ENCODE measurements at regions not wholly inside any gene's neighbourhood (a gene's known extent, or its start where the extent isn't known, plus 50 kb on each side); places are given as distances from the start of the nearest gene placed in this dataset.

GRCh38 chr5:170442921-170443320, 53.8 kb upstream of the KCNMB1 start:
- TF ChIP-seq POLR2A (IDR thresholded peaks at IDR 0.05; ENCODE audit: low read depth) (no peak), POLR2AphosphoS5 (IDR thresholded peaks at IDR 0.05) (no peak), EP300 (IDR thresholded peaks at IDR 0.05) (no peak)
- TF ChIP-seq, protein P1, sequence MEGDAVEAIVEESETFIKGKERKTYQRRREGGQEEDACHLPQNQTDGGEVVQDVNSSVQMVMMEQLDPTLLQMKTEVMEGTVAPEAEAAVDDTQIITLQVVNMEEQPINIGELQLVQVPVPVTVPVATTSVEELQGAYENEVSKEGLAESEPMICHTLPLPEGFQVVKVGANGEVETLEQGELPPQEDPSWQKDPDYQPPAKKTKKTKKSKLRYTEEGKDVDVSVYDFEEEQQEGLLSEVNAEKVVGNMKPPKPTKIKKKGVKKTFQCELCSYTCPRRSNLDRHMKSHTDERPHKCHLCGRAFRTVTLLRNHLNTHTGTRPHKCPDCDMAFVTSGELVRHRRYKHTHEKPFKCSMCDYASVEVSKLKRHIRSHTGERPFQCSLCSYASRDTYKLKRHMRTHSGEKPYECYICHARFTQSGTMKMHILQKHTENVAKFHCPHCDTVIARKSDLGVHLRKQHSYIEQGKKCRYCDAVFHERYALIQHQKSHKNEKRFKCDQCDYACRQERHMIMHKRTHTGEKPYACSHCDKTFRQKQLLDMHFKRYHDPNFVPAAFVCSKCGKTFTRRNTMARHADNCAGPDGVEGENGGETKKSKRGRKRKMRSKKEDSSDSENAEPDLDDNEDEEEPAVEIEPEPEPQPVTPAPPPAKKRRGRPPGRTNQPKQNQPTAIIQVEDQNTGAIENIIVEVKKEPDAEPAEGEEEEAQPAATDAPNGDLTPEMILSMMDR (IDR thresholded peaks at IDR 0.05), result no peak
- Histone ChIP-seq H3K4me1 (no peaks in the 10 kb centered on the region), H3K27ac (replicated peaks in 1 of 4) (no peak overlapping the region), H3K9me3 (peaks cover 0 to 10% (median 4%) of the 10 kb centered on the region in 4 donors), H3K27me3 (no peaks in the 10 kb centered on the region), H3K36me3 (no peaks in the 10 kb centered on the region), H3K4me3 (no peak overlapping the region)
- intact Hi-C loops (cut with DNase I), result no loop called here
- 80% methylated on average over 5 of the region's 5 CpGs for WGBS
- DNase-seq (ENCODE audit: extremely low spot score), result peak; percentile 81

DNA sequence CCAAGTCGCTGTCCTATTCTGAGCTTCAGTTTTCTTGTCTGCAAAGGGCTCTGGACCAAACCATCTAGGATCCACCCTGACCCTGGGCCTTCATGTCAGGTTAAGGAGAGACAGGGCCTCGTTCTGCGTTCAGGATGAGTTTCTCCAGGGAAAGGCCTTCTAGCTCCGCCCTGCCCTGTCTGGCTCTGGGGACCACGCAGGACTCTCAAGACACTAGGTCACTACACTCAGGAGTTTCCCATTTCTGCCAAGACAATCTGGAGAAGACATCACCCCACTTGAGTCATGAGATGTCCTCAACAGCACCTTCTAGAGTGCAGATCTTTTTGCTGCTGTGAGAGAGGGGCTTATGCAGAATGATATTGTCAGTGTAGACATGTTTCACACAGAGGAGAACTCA, 53.2 kb upstream of the KCNMB1 start:
- Histone ChIP-seq H3K36me3 (no peaks in the 10 kb centered on the region), H3K9me3 (peaks cover 0 to 5% (median 2%) of the 10 kb centered on the region in 4 donors), H3K4me1 (no peaks in the 10 kb centered on the region), H3K27ac (replicated peaks in 1 of 4) (no peak overlapping the region), H3K4me3 (no peak overlapping the region), H3K27me3 (no peaks in the 10 kb centered on the region)
- DNase-seq (ENCODE audit: extremely low spot score), result no peak
- TF ChIP-seq EP300 (IDR thresholded peaks at IDR 0.05), result no peak
- no peak for TF ChIP-seq POLR2AphosphoS5 (IDR thresholded peaks at IDR 0.05)
- no peak for TF ChIP-seq POLR2A (IDR thresholded peaks at IDR 0.05; ENCODE audit: low read depth)
- TF ChIP-seq, protein P1 (IDR thresholded peaks at IDR 0.05), result no peak
- WGBS, result 82% methylated on average over 5 of the region's 5 CpGs
- intact Hi-C loops (cut with DNase I), result no loop called here

GRCh38 chr5:170441393-170441784, 52.2 kb upstream of the KCNMB1 start:
- intact Hi-C loops (cut with DNase I), result no loop called here

GRCh38 chr5:170440771-170441392, 51.7 kb upstream of the KCNMB1 start:
- Histone ChIP-seq H3K36me3 (no peaks in the 10 kb centered on the region), H3K27ac (replicated peaks in 1 of 4) (no peak overlapping the region), H3K4me3 (no peak overlapping the region), H3K4me1 (no peaks in the 10 kb centered on the region), H3K9me3 (no peaks in the 10 kb centered on the region), H3K27me3 (no peaks in the 10 kb centered on the region)
- DNase-seq (ENCODE audit: extremely low spot score), result no peak
- no peak for TF ChIP-seq POLR2A (IDR thresholded peaks at IDR 0.05; ENCODE audit: low read depth)
- TF ChIP-seq POLR2AphosphoS5 (IDR thresholded peaks at IDR 0.05), result no peak
- TF ChIP-seq EP300 (IDR thresholded peaks at IDR 0.05), result no peak
- TF ChIP-seq, protein P1 (IDR thresholded peaks at IDR 0.05), result no peak
- intact Hi-C loops (cut with DNase I), result no loop called here
- 90% methylated on average over 9 of the region's 9 CpGs for WGBS

More at GRCh38 chr5:170441393-170441784, 52.2 kb upstream of the KCNMB1 start:
- Histone ChIP-seq H3K36me3 (no peaks in the 10 kb centered on the region), H3K4me3 (no peak overlapping the region), H3K27ac (replicated peaks in 1 of 4) (no peak overlapping the region), H3K27me3 (no peaks in the 10 kb centered on the region), H3K4me1 (no peaks in the 10 kb centered on the region), H3K9me3 (no peaks in the 10 kb centered on the region)
- peak; percentile 74 for DNase-seq (ENCODE audit: extremely low spot score)
- WGBS, result 92% methylated on average over 10 of the region's 10 CpGs
- no peak for TF ChIP-seq POLR2AphosphoS5 (IDR thresholded peaks at IDR 0.05)
- TF ChIP-seq EP300 (IDR thresholded peaks at IDR 0.05), result no peak
- no peak for TF ChIP-seq POLR2A (IDR thresholded peaks at IDR 0.05; ENCODE audit: low read depth)
- TF ChIP-seq, protein P1 (IDR thresholded peaks at IDR 0.05), result no peak

- Histone ChIP-seq H3K27me3 (no peaks in the 10 kb centered on the region), H3K4me1 (peaks cover 0 to 4% (median 0%) of the 10 kb centered on the region in 4 donors), H3K36me3 (no peaks in the 10 kb centered on the region), H3K27ac (replicated peaks in 1 of 4) (no peak overlapping the region), H3K9me3 (no peaks in the 10 kb centered on the region), H3K4me3 (no peak overlapping the region)
- intact Hi-C loops (cut with DNase I), result no loop called here
- WGBS, result 98% methylated on average over 8 of the region's 8 CpGs
- no peak for TF ChIP-seq POLR2A (IDR thresholded peaks at IDR 0.05; ENCODE audit: low read depth)
- no peak for TF ChIP-seq POLR2AphosphoS5 (IDR thresholded peaks at IDR 0.05)
- peak; percentile 90 for DNase-seq (ENCODE audit: extremely low spot score)
These were observed 50.7 kb upstream of the KCNMB1 start for GRCh38 chr5:170439944-170440269.
